ENCODE measurements at regions not wholly inside any gene's neighbourhood (a gene's known extent, or its start where the extent isn't known, plus 50 kb on each side); places are given as distances from the start of the nearest gene placed in this dataset.

GRCh38 chr1:218785928-218786327 is 387.8 kb upstream of the LYPLAL1 start:
- TF ChIP-seq CTCF (conservative IDR thresholded peaks at IDR 0.05; ENCODE audit: low read depth, low read length) = no peak
- H3K4me3 ChIP-seq (ENCODE audit: low read length) = no peak overlapping the region
- DNase-seq (ENCODE audit: low read depth) = no peak

GRCh38 chr1:218787826-218788225 is 385.9 kb upstream of the LYPLAL1 start:
- TF ChIP-seq CTCF (conservative IDR thresholded peaks at IDR 0.05; ENCODE audit: low read depth, low read length) = no peak
- DNase-seq (ENCODE audit: low read depth) = no peak
- no peak overlapping the region for H3K4me3 ChIP-seq (ENCODE audit: low read length)

- H3K4me3 ChIP-seq (ENCODE audit: low read length) = no peak overlapping the region
- no peak for TF ChIP-seq CTCF (conservative IDR thresholded peaks at IDR 0.05; ENCODE audit: low read depth, low read length)
- DNase-seq (ENCODE audit: low read depth) = no peak
Observed at GRCh38 chr1:218796773-218797172, 376.9 kb upstream of the LYPLAL1 start.

GRCh38 chr1:218802799-218803198 is 370.9 kb upstream of the LYPLAL1 start:
- no peak for TF ChIP-seq CTCF (conservative IDR thresholded peaks at IDR 0.05; ENCODE audit: low read depth, low read length)
- no peak for DNase-seq (ENCODE audit: low read depth)
- no peak overlapping the region for H3K4me3 ChIP-seq (ENCODE audit: low read length)

GRCh38 chr1:218803351-218803997 is 370.2 kb upstream of the LYPLAL1 start:
- no peak overlapping the region for H3K4me3 ChIP-seq (ENCODE audit: low read length)
- TF ChIP-seq CTCF (conservative IDR thresholded peaks at IDR 0.05; ENCODE audit: low read depth, low read length) = no peak
- no peak for DNase-seq (ENCODE audit: low read depth)

- H3K4me3 ChIP-seq (ENCODE audit: low read length) = no peak overlapping the region
- TF ChIP-seq CTCF (conservative IDR thresholded peaks at IDR 0.05; ENCODE audit: low read depth, low read length) = no peak
- DNase-seq (ENCODE audit: low read depth) = no peak
Observed at GRCh38 chr1:218804014-218804785, 369.5 kb upstream of the LYPLAL1 start.

- TF ChIP-seq CTCF (conservative IDR thresholded peaks at IDR 0.05; ENCODE audit: low read depth, low read length) = no peak
- no peak for DNase-seq (ENCODE audit: low read depth)
- no peak overlapping the region for H3K4me3 ChIP-seq (ENCODE audit: low read length)
Observed at GRCh38 chr1:218809061-218809460, 364.6 kb upstream of the LYPLAL1 start.
